Naive B cell (primary cell): ENCODE measurements at regions not wholly inside any gene's neighbourhood (a gene's known extent, or its start where the extent isn't known, plus 50 kb on each side); places are given as distances from the start of the nearest gene placed in this dataset.

Experiments
- ATAC-seq, 2 donors: fragments of 150-1000 bp; cut with Tn5 transposase; 2 replicates each; pipeline ENCODE4 v1.10.0; 2021; ENCODE audit warnings: low read depth in 2 of 2, mild to moderate bottlenecking in 2 of 2, moderate library complexity in 2 of 2
- DNase-seq: peaks from one replicate; pipeline ENCODE4 v3.0.0; 2022
- H3K27ac Mint-ChIP-seq, 6 donors: one replicate each; pipeline ENCODE4 v1.8.0; 2020 to 2022; ENCODE audit warnings: mild to moderate bottlenecking in 6 of 6, mixed read lengths in 6 of 6, moderate library complexity in 5 of 6, inconsistent platforms in 2 of 6
- H3K27me3 Mint-ChIP-seq, 3 donors: one replicate each; pipeline ENCODE4 v1.8.0; 2021 to 2022; ENCODE audit warnings: mixed read lengths in 3 of 3, mild to moderate bottlenecking in 1 of 3
- H3K36me3 Mint-ChIP-seq, 2 donors: one replicate each; pipeline ENCODE4 v1.8.0; 2020 to 2022; ENCODE audit warnings: mixed read lengths in 2 of 2, inconsistent platforms in 1 of 2, mild to moderate bottlenecking in 1 of 2
- H3K4me1 Mint-ChIP-seq, 3 donors: one replicate each; pipeline ENCODE4 v1.8.0; 2020 to 2022; ENCODE audit warnings: mixed read lengths in 3 of 3, inconsistent platforms in 1 of 3, mild to moderate bottlenecking in 1 of 3, moderate library complexity in 1 of 3
- H3K4me3 Mint-ChIP-seq, 8 donors: one replicate each; pipeline ENCODE4 v1.8.0; 2020 to 2022; ENCODE audit warnings: mild to moderate bottlenecking in 8 of 8, mixed read lengths in 8 of 8, moderate library complexity in 8 of 8, inconsistent platforms in 2 of 8
- H3K9me3 Mint-ChIP-seq, 7 donors: one replicate each; pipeline ENCODE4 v1.8.0; 2020 to 2022; ENCODE audit warnings: mixed read lengths in 7 of 7, mild to moderate bottlenecking in 5 of 7, inconsistent platforms in 2 of 7, moderate library complexity in 1 of 7

DNA sequence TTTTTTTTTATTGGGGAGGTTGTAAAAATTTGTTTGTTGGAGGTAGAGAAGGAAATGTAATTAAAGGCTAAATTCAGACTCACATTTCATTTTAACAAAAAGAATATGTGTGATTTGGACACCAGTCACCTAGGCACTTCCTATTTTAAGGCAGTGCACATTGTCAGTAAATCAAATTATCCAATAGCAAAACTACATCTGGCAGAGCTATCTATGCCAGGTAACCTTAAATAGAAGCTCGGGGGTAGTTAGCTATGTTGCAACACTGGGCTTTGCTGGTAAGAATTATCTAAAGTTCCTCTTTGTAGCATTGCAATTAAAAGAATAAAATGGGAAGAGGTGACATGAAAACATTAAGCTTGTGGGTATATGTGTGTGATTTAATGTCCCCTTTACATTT, 1064.4 kb upstream of the ZEB2 start:
- Mint-ChIP-seq H3K27me3 (no peaks in the 10 kb centered on the region), H3K27ac (no peak overlapping the region), H3K4me3 (no peak overlapping the region), H3K36me3 (no peaks in the 10 kb centered on the region), H3K9me3 (peaks cover 0 to 3% (median 0%) of the 10 kb centered on the region in 7 donors), H3K4me1 (no peaks in the 10 kb centered on the region)
- ATAC-seq: no peak
- no peak for DNase-seq

DNA sequence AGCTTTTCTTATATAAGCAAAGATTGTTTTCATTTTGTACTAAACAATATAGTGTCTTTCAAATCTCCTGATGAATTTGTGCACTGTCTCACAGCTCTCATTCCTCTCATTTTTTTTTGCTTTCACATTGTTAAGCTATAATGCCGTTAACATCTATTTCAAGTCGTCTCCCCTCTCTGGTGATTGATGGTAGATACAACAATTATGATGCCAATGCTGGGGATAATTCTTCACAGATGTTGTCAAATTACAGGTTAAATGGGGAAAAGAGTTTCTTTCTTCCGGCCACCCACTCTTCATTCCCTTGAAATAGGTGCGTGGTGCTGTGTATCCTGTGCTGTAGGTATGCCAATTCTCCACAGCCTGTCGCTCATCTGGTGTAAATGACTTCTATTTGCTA, 1053.7 kb upstream of the ZEB2 start:
- DNase-seq (no peak), ATAC-seq (no peak)
- Mint-ChIP-seq H3K36me3 (no peaks in the 10 kb centered on the region), H3K4me1 (no peaks in the 10 kb centered on the region), H3K27me3 (no peaks in the 10 kb centered on the region), H3K27ac (no peak overlapping the region), H3K9me3 (no peaks in the 10 kb centered on the region), H3K4me3 (no peak overlapping the region)

DNA sequence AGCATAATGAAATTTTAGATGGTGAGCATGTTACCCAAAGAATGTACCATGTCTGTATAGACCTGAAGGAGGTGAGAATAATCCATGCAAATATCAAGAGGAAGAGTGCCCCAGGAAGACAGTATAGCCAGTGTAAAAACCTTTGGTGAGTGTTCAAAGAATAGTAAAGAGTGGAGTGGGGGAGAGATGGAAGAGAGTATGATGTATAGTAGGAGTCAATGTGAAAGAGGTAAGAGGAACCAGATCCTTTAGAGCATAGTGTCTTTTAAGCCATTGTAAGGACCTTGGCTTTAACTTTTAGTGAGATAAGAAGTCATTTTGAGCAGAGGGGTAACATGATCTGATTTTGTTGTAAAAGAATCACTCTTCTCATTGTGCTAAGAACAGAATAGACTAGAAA, 1052.3 kb upstream of the ZEB2 start:
- H3K27ac Mint-ChIP-seq: peak overlapping the region in 1 of 6 donors; percentile 2
- H3K4me1 Mint-ChIP-seq: no peaks in the 10 kb centered on the region
- no peak for ATAC-seq
- H3K9me3 Mint-ChIP-seq: no peaks in the 10 kb centered on the region
- DNase-seq: no peak
- no peaks in the 10 kb centered on the region for H3K27me3 Mint-ChIP-seq
- H3K4me3 Mint-ChIP-seq: no peak overlapping the region
- H3K36me3 Mint-ChIP-seq: no peaks in the 10 kb centered on the region

DNA sequence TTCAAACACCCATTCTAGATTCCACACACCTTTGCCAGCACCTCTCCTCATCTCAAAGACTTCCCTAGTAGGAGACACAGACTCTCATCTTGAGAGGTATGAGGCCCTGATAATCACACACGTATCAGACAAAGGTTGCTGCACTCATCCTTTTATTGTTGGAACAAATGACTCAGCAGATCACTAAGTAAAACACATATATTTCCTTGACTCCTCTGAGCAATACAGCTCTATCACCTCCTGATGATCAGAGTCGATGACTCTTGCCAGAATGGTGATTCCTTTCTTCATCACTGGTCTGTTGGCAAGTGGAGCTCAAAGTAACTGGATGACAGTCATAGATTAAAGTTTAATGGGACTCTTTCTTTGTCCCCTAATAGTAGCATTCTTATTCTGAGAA, 1049.2 kb upstream of the ZEB2 start:
- H3K9me3 Mint-ChIP-seq: no peaks in the 10 kb centered on the region
- no peaks in the 10 kb centered on the region for H3K27me3 Mint-ChIP-seq
- no peaks in the 10 kb centered on the region for H3K36me3 Mint-ChIP-seq
- H3K4me3 Mint-ChIP-seq: no peak overlapping the region
- H3K27ac Mint-ChIP-seq: no peak overlapping the region
- ATAC-seq (no peak), DNase-seq (no peak)
- no peaks in the 10 kb centered on the region for H3K4me1 Mint-ChIP-seq

DNA sequence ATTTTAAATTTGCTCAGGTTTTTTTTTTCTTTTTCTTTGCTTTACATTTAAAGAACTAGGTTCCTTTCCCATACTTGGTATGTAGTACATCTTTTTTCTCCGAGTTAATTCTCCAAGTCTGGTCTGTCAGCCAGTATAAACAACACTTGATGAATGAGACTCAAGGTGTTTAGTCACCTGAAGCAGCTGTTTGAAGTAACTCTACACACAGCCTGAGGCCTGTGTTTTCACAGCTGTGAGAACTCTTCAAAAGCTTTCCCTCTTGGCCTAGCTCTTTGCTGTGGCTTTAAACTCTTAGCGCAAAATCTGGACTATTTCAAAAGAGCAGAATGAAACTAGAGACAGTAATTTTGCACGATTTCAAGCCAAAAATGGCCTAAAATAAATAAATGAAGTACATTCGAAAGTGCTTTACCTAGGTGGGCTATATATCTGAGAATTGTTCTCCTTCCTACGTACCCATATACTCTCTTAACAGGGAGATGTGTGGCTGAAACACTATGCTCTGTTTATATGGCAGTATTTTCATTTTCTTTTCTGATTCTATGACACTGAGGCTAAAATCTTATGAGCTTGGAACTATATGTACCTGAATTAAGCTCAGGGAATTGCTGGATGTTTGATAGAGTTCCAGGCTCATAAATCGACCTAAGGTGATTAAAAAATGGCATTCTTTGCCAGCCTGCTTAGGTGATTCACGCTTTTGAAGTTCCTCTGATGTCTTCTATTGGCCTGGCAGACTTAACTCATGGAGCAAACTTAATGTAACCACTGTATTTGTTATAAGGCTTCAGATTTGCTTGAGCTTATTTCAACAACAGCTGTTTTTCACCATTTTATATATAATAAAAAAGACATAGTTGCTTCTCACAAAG, 1044.1 kb upstream of the ZEB2 start:
- H3K9me3 Mint-ChIP-seq: no peaks in the 10 kb centered on the region
- H3K27ac Mint-ChIP-seq: no peak overlapping the region
- no peak overlapping the region for H3K4me3 Mint-ChIP-seq
- peaks cover 7 to 9% (median 8%) of the 10 kb centered on the region in 3 donors for H3K4me1 Mint-ChIP-seq
- no peaks in the 10 kb centered on the region for H3K27me3 Mint-ChIP-seq
- ATAC-seq (no peak), DNase-seq (no peak)
- no peaks in the 10 kb centered on the region for H3K36me3 Mint-ChIP-seq

DNA sequence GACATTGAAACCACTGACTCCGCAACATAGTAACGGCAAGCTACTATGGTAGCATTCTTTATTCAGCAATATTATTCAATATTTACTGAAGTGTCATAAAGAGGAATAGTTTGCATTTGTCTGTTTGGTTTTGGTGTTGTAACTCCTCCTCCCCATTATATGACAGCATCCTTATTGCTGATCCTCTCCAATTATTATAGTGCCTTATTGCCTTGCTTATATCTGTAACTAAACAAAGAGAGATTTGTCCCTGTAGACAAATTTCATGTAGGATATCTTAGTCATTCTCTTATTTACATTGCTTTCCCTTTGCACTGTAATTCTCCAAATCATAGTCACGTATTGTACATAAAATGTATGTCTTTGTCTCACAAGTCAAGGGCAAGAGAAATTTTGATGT, 1041.2 kb upstream of the ZEB2 start:
- H3K27me3 Mint-ChIP-seq: no peaks in the 10 kb centered on the region
- ATAC-seq (no peak), DNase-seq (no peak)
- no peaks in the 10 kb centered on the region for H3K36me3 Mint-ChIP-seq
- H3K9me3 Mint-ChIP-seq: no peaks in the 10 kb centered on the region
- H3K27ac Mint-ChIP-seq: no peak overlapping the region
- peaks cover 7 to 9% (median 8%) of the 10 kb centered on the region in 3 donors for H3K4me1 Mint-ChIP-seq
- H3K4me3 Mint-ChIP-seq: no peak overlapping the region

DNA sequence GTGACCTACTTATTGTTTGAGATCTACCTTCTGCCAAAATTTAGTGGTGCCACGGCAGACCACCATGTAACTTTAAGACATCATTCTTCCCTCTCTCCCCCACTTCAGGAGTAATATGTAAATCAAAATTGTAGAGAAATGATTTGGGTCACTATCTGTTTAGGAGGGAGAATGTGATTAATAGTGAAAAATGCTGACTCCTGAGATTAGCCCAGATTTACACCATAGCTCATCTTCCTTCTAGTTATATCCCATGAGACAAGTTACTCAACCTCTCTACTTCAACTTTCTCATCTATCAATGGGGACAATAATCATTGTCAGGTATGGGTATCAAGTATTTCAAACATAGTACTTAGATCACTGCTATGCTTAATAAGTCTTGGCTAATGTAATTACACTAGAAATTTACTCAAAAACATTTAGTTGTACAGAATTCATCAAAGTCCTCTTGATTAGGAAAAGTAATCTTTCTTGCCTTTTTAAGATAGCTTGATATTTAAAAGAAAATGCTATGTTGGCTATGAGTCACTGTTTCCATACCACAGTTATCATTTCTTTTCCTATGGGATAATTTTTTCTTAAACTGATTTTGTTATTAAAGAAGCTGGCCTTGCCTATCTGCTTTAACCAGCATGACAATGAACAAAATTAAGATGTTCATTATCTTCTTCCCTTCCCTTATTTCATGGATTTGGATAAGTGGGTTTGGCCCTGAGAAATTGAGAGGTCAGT, 1038.9 kb upstream of the ZEB2 start:
- Mint-ChIP-seq H3K4me3 (no peak overlapping the region), H3K27ac (peak overlapping the region in 1 of 6 donors; percentile 45), H3K36me3 (no peaks in the 10 kb centered on the region), H3K4me1 (peaks cover 7 to 9% (median 8%) of the 10 kb centered on the region in 3 donors), H3K27me3 (no peaks in the 10 kb centered on the region), H3K9me3 (no peaks in the 10 kb centered on the region)
- no peak for DNase-seq
- no peak for ATAC-seq

DNA sequence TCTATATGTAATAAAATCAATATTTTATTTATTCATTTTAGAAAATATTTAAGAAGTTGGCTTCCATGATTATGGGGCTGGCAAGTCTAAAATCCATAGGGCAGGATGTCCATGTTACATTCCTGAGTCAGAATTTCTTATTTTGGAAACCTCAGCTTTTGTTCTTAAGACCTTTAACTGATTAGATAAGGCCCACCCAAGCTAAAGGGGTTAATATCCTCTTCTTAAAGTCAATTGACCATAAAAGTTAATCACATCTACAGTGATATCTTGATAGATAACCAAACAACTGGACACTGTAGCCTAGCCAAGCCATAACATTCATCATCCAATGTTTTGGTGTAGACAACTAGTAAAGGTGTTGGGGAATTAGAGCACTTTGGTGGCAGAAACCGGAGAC, 1035.4 kb upstream of the ZEB2 start:
- ATAC-seq (no peak), DNase-seq (no peak)
- Mint-ChIP-seq H3K27me3 (no peaks in the 10 kb centered on the region), H3K9me3 (no peaks in the 10 kb centered on the region), H3K36me3 (no peaks in the 10 kb centered on the region), H3K4me1 (no peaks in the 10 kb centered on the region), H3K27ac (peak overlapping the region in 1 of 6 donors; percentile 54), H3K4me3 (no peak overlapping the region)

DNA sequence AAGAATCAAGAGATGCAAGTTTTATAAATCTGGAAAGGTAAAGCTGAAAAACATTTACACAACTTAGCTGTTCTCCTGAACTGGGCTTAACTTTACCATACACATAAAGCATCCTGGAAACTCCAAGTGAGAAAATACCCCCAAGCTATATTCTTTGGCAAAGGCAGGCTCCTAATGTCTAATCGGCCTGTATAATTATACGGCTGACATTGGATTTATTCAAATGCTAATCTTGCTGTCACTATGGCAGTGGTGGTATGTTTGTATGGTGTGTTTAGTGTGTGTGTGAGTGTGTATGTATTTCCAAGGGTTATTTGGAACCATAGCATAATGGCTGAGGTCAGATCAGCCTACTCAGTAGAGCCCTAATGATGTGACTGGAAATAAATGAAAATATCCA, 1031.8 kb upstream of the ZEB2 start:
- Mint-ChIP-seq H3K27ac (no peak overlapping the region), H3K27me3 (no peaks in the 10 kb centered on the region), H3K4me3 (no peak overlapping the region), H3K9me3 (peaks cover 0 to 2% (median 0%) of the 10 kb centered on the region in 7 donors), H3K4me1 (no peaks in the 10 kb centered on the region), H3K36me3 (no peaks in the 10 kb centered on the region)
- DNase-seq (no peak), ATAC-seq (no peak)

DNA sequence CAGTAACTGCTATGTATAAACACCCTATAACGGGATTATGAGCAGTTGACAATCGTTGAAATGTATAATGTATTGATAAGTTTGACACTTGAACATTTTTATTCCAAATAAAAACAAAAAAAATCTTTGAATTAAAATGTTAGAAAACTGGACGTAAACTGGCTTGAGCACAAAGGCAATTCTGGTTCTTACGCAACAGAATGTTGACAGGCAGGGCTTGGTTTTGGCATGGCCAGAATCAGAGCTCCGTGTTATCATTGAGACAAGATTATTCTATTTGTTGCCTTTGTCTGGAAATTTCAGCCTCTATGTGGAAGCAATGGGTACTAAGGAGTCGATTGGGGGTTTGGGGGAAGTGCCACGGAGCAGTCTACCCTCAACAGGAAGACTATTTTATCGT, 1028.6 kb upstream of the ZEB2 start:
- no peaks in the 10 kb centered on the region for H3K27me3 Mint-ChIP-seq
- H3K36me3 Mint-ChIP-seq: no peaks in the 10 kb centered on the region
- H3K27ac Mint-ChIP-seq: no peak overlapping the region
- peaks cover 0 to 19% (median 2%) of the 10 kb centered on the region in 7 donors for H3K9me3 Mint-ChIP-seq
- DNase-seq (no peak), ATAC-seq (no peak)
- no peaks in the 10 kb centered on the region for H3K4me1 Mint-ChIP-seq
- H3K4me3 Mint-ChIP-seq: no peak overlapping the region

DNA sequence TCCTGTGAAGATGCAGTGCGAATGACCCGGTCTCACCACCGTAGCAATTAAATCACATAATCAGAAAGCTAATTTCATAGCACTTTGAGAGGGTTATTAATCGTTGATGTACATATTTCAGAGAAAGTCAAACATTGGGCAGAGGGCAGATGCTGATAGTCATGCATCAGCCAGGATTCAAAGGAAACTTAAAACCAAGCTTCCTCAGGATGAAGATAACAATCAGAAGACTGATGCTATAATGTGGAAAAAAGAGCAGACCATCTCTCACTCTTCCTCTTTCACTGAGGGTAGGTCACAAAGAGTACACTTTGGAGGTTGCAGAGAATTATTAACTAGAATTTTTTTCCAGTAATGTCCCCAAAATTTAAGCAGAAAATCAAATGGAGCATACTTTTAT, 1027.7 kb upstream of the ZEB2 start:
- Mint-ChIP-seq H3K36me3 (no peaks in the 10 kb centered on the region), H3K9me3 (peaks cover 0 to 19% (median 4%) of the 10 kb centered on the region in 7 donors), H3K27me3 (no peaks in the 10 kb centered on the region), H3K4me3 (no peak overlapping the region), H3K27ac (no peak overlapping the region), H3K4me1 (no peaks in the 10 kb centered on the region)
- DNase-seq: no peak
- ATAC-seq: no peak

DNA sequence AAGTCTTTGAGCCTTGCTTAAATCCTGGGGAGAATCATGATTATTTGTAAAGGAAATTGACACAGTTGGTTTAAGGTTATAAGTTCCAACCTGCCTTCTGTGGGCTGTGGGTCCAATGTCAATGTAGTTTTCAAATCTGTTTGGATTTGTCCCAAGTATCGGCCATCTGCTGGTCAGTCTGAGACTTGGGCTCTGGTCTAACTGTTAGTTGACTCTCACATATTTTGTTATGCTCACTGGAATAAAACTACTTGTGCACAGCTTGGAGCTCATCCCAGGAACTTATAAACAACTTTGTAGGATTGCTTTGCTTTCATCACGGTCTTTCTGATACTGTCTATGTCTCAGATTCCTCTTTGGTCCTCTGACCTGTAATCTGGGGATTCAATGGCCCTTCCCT, 1026.2 kb upstream of the ZEB2 start:
- no peak overlapping the region for H3K4me3 Mint-ChIP-seq
- H3K4me1 Mint-ChIP-seq: no peaks in the 10 kb centered on the region
- H3K36me3 Mint-ChIP-seq: no peaks in the 10 kb centered on the region
- H3K27ac Mint-ChIP-seq: no peak overlapping the region
- H3K27me3 Mint-ChIP-seq: no peaks in the 10 kb centered on the region
- H3K9me3 Mint-ChIP-seq: peaks cover 0 to 19% (median 4%) of the 10 kb centered on the region in 7 donors
- DNase-seq (no peak), ATAC-seq (no peak)

DNA sequence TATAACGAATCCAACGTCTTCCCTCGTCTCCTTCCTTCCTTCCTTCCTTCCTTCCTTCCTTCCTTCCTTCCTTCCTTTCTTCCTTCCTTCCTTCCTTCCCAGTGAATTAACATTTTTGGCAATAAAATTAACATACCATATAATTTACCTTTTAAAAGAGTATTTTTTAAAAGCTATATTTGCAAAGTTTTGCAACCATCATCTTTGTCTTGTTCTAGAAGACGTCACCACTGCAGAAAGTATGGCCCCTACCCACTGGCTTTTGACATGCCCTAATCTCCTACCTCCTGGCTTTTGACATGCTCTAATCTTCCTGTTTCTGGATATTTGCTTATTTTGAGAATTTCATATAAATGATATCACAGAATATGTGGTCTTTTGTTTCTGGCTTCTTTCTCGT, 1023.9 kb upstream of the ZEB2 start:
- H3K27me3 Mint-ChIP-seq: no peaks in the 10 kb centered on the region
- no peak overlapping the region for H3K4me3 Mint-ChIP-seq
- H3K36me3 Mint-ChIP-seq: no peaks in the 10 kb centered on the region
- no peaks in the 10 kb centered on the region for H3K4me1 Mint-ChIP-seq
- no peak overlapping the region for H3K27ac Mint-ChIP-seq
- DNase-seq (no peak), ATAC-seq (no peak)
- H3K9me3 Mint-ChIP-seq: peaks cover 0 to 19% (median 4%) of the 10 kb centered on the region in 7 donors

DNA sequence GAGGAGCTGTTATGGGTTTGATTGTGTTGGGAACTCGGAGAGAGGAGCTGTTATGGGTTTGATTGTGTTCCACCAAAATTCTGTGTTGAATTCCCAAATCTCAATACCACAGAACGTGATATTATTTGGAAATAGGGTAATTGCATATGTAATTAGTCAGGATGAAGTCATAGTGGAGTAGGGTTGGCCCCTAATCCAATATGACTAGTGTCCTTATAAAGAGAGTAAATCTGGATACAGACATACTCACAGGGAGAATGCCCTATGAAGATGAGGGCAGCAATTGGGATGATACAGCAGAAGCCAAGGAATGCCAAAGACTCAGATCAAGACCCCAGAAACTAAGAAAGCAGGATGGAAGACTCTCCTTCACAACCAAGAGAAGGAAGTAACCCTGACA, 1023.2 kb upstream of the ZEB2 start:
- ATAC-seq (no peak), DNase-seq (no peak)
- H3K36me3 Mint-ChIP-seq: no peaks in the 10 kb centered on the region
- H3K27me3 Mint-ChIP-seq: no peaks in the 10 kb centered on the region
- peaks cover 0 to 19% (median 4%) of the 10 kb centered on the region in 7 donors for H3K9me3 Mint-ChIP-seq
- H3K27ac Mint-ChIP-seq: no peak overlapping the region
- H3K4me3 Mint-ChIP-seq: no peak overlapping the region
- no peaks in the 10 kb centered on the region for H3K4me1 Mint-ChIP-seq
